Progenitor cell of endocrine pancreas (in vitro differentiated cells): ENCODE measurements at regions not wholly inside any gene's neighbourhood (a gene's known extent, or its start where the extent isn't known, plus 50 kb on each side); places are given as distances from the start of the nearest gene placed in this dataset.

Source experiments
- DNase-seq: peaks from one replicate; pipeline ENCODE4 v3.0.0; 2021; ENCODE audit warnings: low spot score; ENCODE audit not compliant: unreplicated experiment
- H3K27ac Mint-ChIP-seq: 2 replicates; pipeline ENCODE4 v1.8.0; 2021; ENCODE audit warnings: mild to moderate bottlenecking, moderate library complexity, mixed read lengths
- H3K27me3 Mint-ChIP-seq: 2 replicates; pipeline ENCODE4 v1.8.0; 2021; ENCODE audit warnings: mixed read lengths
- H3K36me3 Mint-ChIP-seq: 2 replicates; pipeline ENCODE4 v1.8.0; 2022; ENCODE audit warnings: mixed read lengths; ENCODE audit not compliant: insufficient read depth
- H3K4me1 Mint-ChIP-seq: 2 replicates; pipeline ENCODE4 v1.8.0; 2021; ENCODE audit warnings: low read depth, mixed read lengths
- H3K4me3 Mint-ChIP-seq: 2 replicates; pipeline ENCODE4 v1.8.0; 2021; ENCODE audit warnings: low read depth, mild to moderate bottlenecking, moderate library complexity, mixed read lengths
- H3K9me3 Mint-ChIP-seq: 2 replicates; pipeline ENCODE4 v1.8.0; 2021; ENCODE audit warnings: low read depth, mixed read lengths
- CTCF ChIP-seq: fragments of 200-600 bp; sonication (generic); IDR thresholded peaks from one replicate; pipeline ENCODE4 v1.5.0; 2021; ENCODE audit warnings: antibody characterized with exemption, mild to moderate bottlenecking; ENCODE audit not compliant: unreplicated experiment

- DNase-seq, result no peak
- Mint-ChIP-seq H3K36me3 (peaks cover 19% of the 10 kb centered on the region), H3K4me3 (no peak overlapping the region), H3K27ac (peak overlapping the region; percentile 78), H3K27me3 (no peaks in the 10 kb centered on the region), H3K9me3 (peaks cover 23% of the 10 kb centered on the region), H3K4me1 (peaks cover 24% of the 10 kb centered on the region)
- TF ChIP-seq CTCF, result no peak
These were observed 131.9 kb upstream of the LYPLAL1 start for GRCh38 chr1:219041818-219042217.

DNA sequence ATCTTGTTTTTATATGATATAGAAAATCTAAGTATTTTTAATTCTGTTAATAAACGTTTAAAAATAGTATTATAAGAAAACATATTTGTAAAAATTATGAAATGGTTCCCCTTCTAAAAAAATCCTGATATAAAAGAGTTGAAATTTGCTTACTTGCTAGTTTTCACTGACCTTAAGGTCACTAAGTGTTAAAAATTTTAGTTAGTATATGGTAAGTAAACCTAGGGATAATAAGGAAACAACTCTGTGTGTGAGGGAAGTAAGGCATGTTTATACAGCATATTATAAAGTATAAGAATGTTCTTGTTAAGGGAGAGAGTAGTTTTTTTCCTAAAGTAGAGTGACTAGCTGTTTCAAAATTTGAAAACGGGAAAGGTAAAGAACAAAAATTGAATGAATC, 130.9 kb upstream of the LYPLAL1 start:
- Mint-ChIP-seq H3K4me3 (no peak overlapping the region), H3K4me1 (peaks cover 24% of the 10 kb centered on the region), H3K27ac (no peak overlapping the region), H3K9me3 (peaks cover 29% of the 10 kb centered on the region), H3K36me3 (peaks cover 19% of the 10 kb centered on the region), H3K27me3 (no peaks in the 10 kb centered on the region)
- TF ChIP-seq CTCF, result no peak
- DNase-seq, result no peak

- Mint-ChIP-seq H3K4me3 (no peak overlapping the region), H3K4me1 (peaks cover 11% of the 10 kb centered on the region), H3K27me3 (no peaks in the 10 kb centered on the region), H3K27ac (no peak overlapping the region), H3K9me3 (peaks cover 24% of the 10 kb centered on the region), H3K36me3 (peaks cover 14% of the 10 kb centered on the region)
- TF ChIP-seq CTCF, result no peak
- DNase-seq, result no peak
These were observed 128.4 kb upstream of the LYPLAL1 start for GRCh38 chr1:219045246-219045645.

- peaks cover 2% of the 10 kb centered on the region for H3K36me3 Mint-ChIP-seq
- H3K9me3 Mint-ChIP-seq, result peaks cover 15% of the 10 kb centered on the region
- H3K27ac Mint-ChIP-seq, result no peak overlapping the region
- no peak overlapping the region for H3K4me3 Mint-ChIP-seq
- H3K27me3 Mint-ChIP-seq, result no peaks in the 10 kb centered on the region
- no peak for TF ChIP-seq CTCF
- H3K4me1 Mint-ChIP-seq, result no peaks in the 10 kb centered on the region
- no peak for DNase-seq
These were observed 124.2 kb upstream of the LYPLAL1 start for GRCh38 chr1:219049501-219049900.

GRCh38 chr1:219050086-219050821, 123.4 kb upstream of the LYPLAL1 start:
- no peaks in the 10 kb centered on the region for H3K4me1 Mint-ChIP-seq
- H3K4me3 Mint-ChIP-seq, result no peak overlapping the region
- TF ChIP-seq CTCF, result no peak
- peaks cover 15% of the 10 kb centered on the region for H3K9me3 Mint-ChIP-seq
- no peaks in the 10 kb centered on the region for H3K27me3 Mint-ChIP-seq
- no peaks in the 10 kb centered on the region for H3K36me3 Mint-ChIP-seq
- H3K27ac Mint-ChIP-seq, result no peak overlapping the region
- no peak for DNase-seq
